Neural crest cell (in vitro differentiated cells): ENCODE measurements at regions not wholly inside any gene's neighbourhood (a gene's known extent, or its start where the extent isn't known, plus 50 kb on each side); places are given as distances from the start of the nearest gene placed in this dataset.

ENCODE experiments used
- DNase-seq: peaks from one replicate; pipeline ENCODE4 v3.0.0; 2021; ENCODE audit warnings: low read depth, mixed read lengths, low spot score
- H3K27ac Mint-ChIP-seq: one replicate; pipeline ENCODE4 v1.8.0; 2021; ENCODE audit warnings: mild to moderate bottlenecking, mixed read lengths; ENCODE audit not compliant: unreplicated experiment
- H3K27me3 Mint-ChIP-seq: 2 replicates; pipeline ENCODE4 v1.8.0; 2021; ENCODE audit warnings: low read depth, mild to moderate bottlenecking, mixed read lengths
- H3K36me3 Mint-ChIP-seq: 2 replicates; pipeline ENCODE4 v1.8.0; 2021; ENCODE audit warnings: low read depth, mild to moderate bottlenecking, mixed read lengths
- H3K4me1 Mint-ChIP-seq: 2 replicates; pipeline ENCODE4 v1.8.0; 2021; ENCODE audit warnings: mixed read lengths
- H3K4me3 Mint-ChIP-seq: one replicate; pipeline ENCODE4 v1.8.0; 2021; ENCODE audit warnings: mild to moderate bottlenecking, mixed read lengths
- H3K9me3 Mint-ChIP-seq: 2 replicates; pipeline ENCODE4 v1.8.0; 2021; ENCODE audit warnings: mixed read lengths
- CTCF ChIP-seq: fragments of 200-600 bp; sonication (generic); conservative IDR thresholded peaks from 2 replicates; pipeline ENCODE4 v1.5.0; 2021; ENCODE audit warnings: antibody characterized with exemption, mild to moderate bottlenecking

- Mint-ChIP-seq H3K36me3 (peaks cover 9% of the 10 kb centered on the region), H3K9me3 (no peaks in the 10 kb centered on the region), H3K4me3 (no peak overlapping the region), H3K4me1 (peaks cover 8% of the 10 kb centered on the region), H3K27ac (no peak overlapping the region), H3K27me3 (no peaks in the 10 kb centered on the region)
- TF ChIP-seq CTCF = no peak
- DNase-seq = no peak
These were observed 336.2 kb upstream of the TPM1 start for GRCh38 chr15:62706317-62706716.

GRCh38 chr15:62708470-62708869 is 334.1 kb upstream of the TPM1 start:
- Mint-ChIP-seq H3K36me3 (peaks cover 3% of the 10 kb centered on the region), H3K27me3 (no peaks in the 10 kb centered on the region), H3K4me3 (no peak overlapping the region), H3K4me1 (peaks cover 8% of the 10 kb centered on the region), H3K9me3 (no peaks in the 10 kb centered on the region), H3K27ac (no peak overlapping the region)
- no peak for TF ChIP-seq CTCF
- DNase-seq = no peak

DNA sequence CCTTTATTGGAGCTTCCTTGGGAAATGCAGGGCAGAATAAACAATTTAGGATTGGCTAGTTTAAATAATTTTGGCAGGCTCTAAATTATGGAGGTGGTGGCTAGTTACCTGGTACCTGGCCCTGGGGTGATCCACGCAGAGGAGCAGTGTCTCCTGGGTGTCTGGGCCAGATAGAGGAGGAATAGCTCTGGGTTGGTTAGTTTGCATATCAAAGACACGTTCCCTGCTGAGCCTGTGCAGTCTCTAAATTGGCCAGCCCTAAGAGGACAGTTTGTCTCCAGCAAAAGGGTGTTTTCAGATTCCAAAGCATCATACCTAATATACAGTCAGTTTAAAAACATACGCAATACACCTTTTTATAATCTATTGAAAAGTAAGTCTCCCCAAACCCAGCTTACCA is 333.3 kb upstream of the TPM1 start:
- no peaks in the 10 kb centered on the region for H3K9me3 Mint-ChIP-seq
- H3K36me3 Mint-ChIP-seq = peaks cover 3% of the 10 kb centered on the region
- no peak for TF ChIP-seq CTCF
- H3K4me3 Mint-ChIP-seq = no peak overlapping the region
- H3K27ac Mint-ChIP-seq = no peak overlapping the region
- DNase-seq = no peak
- H3K27me3 Mint-ChIP-seq = no peaks in the 10 kb centered on the region
- H3K4me1 Mint-ChIP-seq = peaks cover 8% of the 10 kb centered on the region

DNA sequence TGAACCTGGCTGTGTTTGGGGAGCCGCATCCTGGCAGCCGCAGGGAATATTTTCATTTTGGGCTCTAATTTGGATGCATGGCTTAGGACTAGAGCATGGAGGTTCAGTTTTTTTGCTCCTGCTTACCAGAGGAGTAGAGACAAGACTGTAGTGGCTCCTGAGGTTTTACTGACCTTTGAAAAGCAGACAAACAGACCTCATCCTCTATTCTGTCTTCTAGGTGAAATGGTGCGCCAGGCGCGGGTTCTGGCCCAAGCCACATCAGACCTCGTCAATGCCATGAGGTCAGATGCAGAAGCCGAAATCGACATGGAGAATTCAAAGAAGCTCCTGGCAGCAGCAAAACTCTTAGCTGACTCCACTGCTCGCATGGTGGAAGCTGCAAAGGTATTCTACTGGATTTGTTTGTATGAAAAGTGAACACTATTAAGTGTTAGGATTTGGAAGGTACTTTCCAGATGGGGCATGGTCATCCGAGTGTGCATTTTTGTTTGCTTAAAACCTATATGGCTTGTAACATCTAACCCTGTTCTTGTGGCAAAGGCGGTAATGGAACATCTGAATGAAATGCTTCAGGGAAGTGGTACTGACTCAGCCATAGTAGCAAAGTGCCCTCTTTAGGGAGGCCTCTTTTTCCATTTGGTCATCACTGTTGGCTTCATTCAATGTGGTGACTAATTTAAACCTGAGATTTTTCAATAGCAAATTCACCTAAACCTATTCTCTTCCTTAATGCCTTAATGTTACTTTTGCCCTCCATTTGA is 330.7 kb upstream of the TPM1 start:
- no peaks in the 10 kb centered on the region for H3K9me3 Mint-ChIP-seq
- no peak overlapping the region for H3K4me3 Mint-ChIP-seq
- TF ChIP-seq CTCF = no peak
- peaks cover 3% of the 10 kb centered on the region for H3K4me1 Mint-ChIP-seq
- DNase-seq = no peak
- no peak overlapping the region for H3K27ac Mint-ChIP-seq
- no peaks in the 10 kb centered on the region for H3K27me3 Mint-ChIP-seq
- peaks cover 3% of the 10 kb centered on the region for H3K36me3 Mint-ChIP-seq

- DNase-seq = no peak
- Mint-ChIP-seq H3K4me3 (no peak overlapping the region), H3K4me1 (peaks cover 3% of the 10 kb centered on the region), H3K36me3 (peaks cover 3% of the 10 kb centered on the region), H3K9me3 (no peaks in the 10 kb centered on the region), H3K27ac (no peak overlapping the region), H3K27me3 (no peaks in the 10 kb centered on the region)
- TF ChIP-seq CTCF = no peak
These were observed 330.1 kb upstream of the TPM1 start for GRCh38 chr15:62712455-62712839.
